ENCODE measurements at regions not wholly inside any gene's neighbourhood (a gene's known extent, or its start where the extent isn't known, plus 50 kb on each side); places are given as distances from the start of the nearest gene placed in this dataset.

- H3K27ac ChIP-seq (replicated peaks; ENCODE audit: low read length) = no peak overlapping the region
- H2BK120ac ChIP-seq (ENCODE audit: low read depth, low read length) = no peak overlapping the region
Measured at GRCh38 chr1:73953586-73953985, 244.4 kb downstream of the LRRIQ3 start.

GRCh38 chr1:73953186-73953585 is 244.8 kb downstream of the LRRIQ3 start:
- no peak overlapping the region for H2AK5ac ChIP-seq (ENCODE audit: low read depth, low read length)
- H3K4me2 ChIP-seq (ENCODE audit: insufficient read depth, low read length, poor library complexity, severe bottlenecking) = no peak overlapping the region
- H3K14ac ChIP-seq (ENCODE audit: low read length) = no peak overlapping the region
- no peaks in the 10 kb centered on the region for H3K36me3 ChIP-seq (replicated peaks in 1 of 2; ENCODE audit: control insufficient read depth in 2 of 2, insufficient read depth in 2 of 2, low read length in 2 of 2)
- H2AFZ ChIP-seq (ENCODE audit: low read length) = no peak overlapping the region
- H3K27me3 ChIP-seq (ENCODE audit: control insufficient read depth in 3 of 3, insufficient read depth in 3 of 3, low read depth in 1 of 3, low read length in 3 of 3) = no peaks in the 10 kb centered on the region
- no peak overlapping the region for H2BK120ac ChIP-seq (ENCODE audit: low read depth, low read length)
- H4K8ac ChIP-seq (ENCODE audit: low read depth, low read length) = no peak overlapping the region
- no peaks in the 10 kb centered on the region for H3K9me3 ChIP-seq (replicated peaks in 1 of 2; ENCODE audit: control insufficient read depth in 2 of 2, insufficient read depth in 1 of 2, low read depth in 1 of 2, low read length in 2 of 2)
- H3K79me1 ChIP-seq (ENCODE audit: low read depth, low read length) = no peaks in the 10 kb centered on the region
- H3K4ac ChIP-seq (ENCODE audit: low read length) = no peak overlapping the region
- DNase-seq (ENCODE audit: low spot score) = no peak
- no peak overlapping the region for H3K23ac ChIP-seq (ENCODE audit: low read depth, low read length, poor library complexity)
- no peak overlapping the region for H2BK5ac ChIP-seq (ENCODE audit: low read length)
- peaks cover 0 to under 1% of the 10 kb centered on the region in 2 donors for H3K4me1 ChIP-seq (ENCODE audit: control insufficient read depth in 2 of 2, insufficient read depth in 1 of 2, low read depth in 1 of 2, low read length in 2 of 2)
- H2BK12ac ChIP-seq (ENCODE audit: low read length) = no peak overlapping the region
- no peak overlapping the region for H3K27ac ChIP-seq (replicated peaks; ENCODE audit: low read length)
- no peak overlapping the region for H3K18ac ChIP-seq (ENCODE audit: low read length)
- H4K91ac ChIP-seq (ENCODE audit: low read depth, low read length, poor library complexity) = no peak overlapping the region
- H3K9ac ChIP-seq (ENCODE audit: low read depth, low read length, poor library complexity) = no peak overlapping the region
- no peak overlapping the region for H2BK15ac ChIP-seq (ENCODE audit: low read length)
- WGBS, 2 donors (ENCODE audit: extremely low coverage in 2 of 2, insufficient read length in 2 of 2, insufficient replicate concordance in 1 of 2) = no CpG with 5 or more reads among the region's 5 CpGs
- no peak overlapping the region for H3K4me3 ChIP-seq (ENCODE audit: low read length in 2 of 2)

More at GRCh38 chr1:73953586-73953985, 244.4 kb downstream of the LRRIQ3 start:
- Histone ChIP-seq H2BK12ac (ENCODE audit: low read length) (no peak overlapping the region), H2AFZ (ENCODE audit: low read length) (no peak overlapping the region), H3K4me1 (ENCODE audit: control insufficient read depth in 2 of 2, insufficient read depth in 1 of 2, low read depth in 1 of 2, low read length in 2 of 2) (peaks cover 0 to 4% of the 10 kb centered on the region in 2 donors), H3K9ac (ENCODE audit: low read depth, low read length, poor library complexity) (no peak overlapping the region), H3K36me3 (replicated peaks in 1 of 2; ENCODE audit: control insufficient read depth in 2 of 2, insufficient read depth in 2 of 2, low read length in 2 of 2) (no peaks in the 10 kb centered on the region), H3K4me3 (ENCODE audit: low read length in 2 of 2) (no peak overlapping the region), H2BK15ac (ENCODE audit: low read length) (no peak overlapping the region), H3K4ac (ENCODE audit: low read length) (no peak overlapping the region), H3K79me1 (ENCODE audit: low read depth, low read length) (no peaks in the 10 kb centered on the region), H3K9me3 (replicated peaks in 1 of 2; ENCODE audit: control insufficient read depth in 2 of 2, insufficient read depth in 1 of 2, low read depth in 1 of 2, low read length in 2 of 2) (no peaks in the 10 kb centered on the region), H2BK5ac (ENCODE audit: low read length) (no peak overlapping the region), H3K18ac (ENCODE audit: low read length) (no peak overlapping the region), H3K14ac (ENCODE audit: low read length) (no peak overlapping the region), H2AK5ac (ENCODE audit: low read depth, low read length) (no peak overlapping the region), H3K23ac (ENCODE audit: low read depth, low read length, poor library complexity) (no peak overlapping the region), H4K8ac (ENCODE audit: low read depth, low read length) (no peak overlapping the region), H3K4me2 (ENCODE audit: insufficient read depth, low read length, poor library complexity, severe bottlenecking) (no peak overlapping the region), H4K91ac (ENCODE audit: low read depth, low read length, poor library complexity) (no peak overlapping the region), H3K27me3 (ENCODE audit: control insufficient read depth in 3 of 3, insufficient read depth in 3 of 3, low read depth in 1 of 3, low read length in 3 of 3) (no peaks in the 10 kb centered on the region)
- no peak for DNase-seq (ENCODE audit: low spot score)
- WGBS, 2 donors (ENCODE audit: extremely low coverage in 2 of 2, insufficient read length in 2 of 2, insufficient replicate concordance in 1 of 2) = no CpG with 5 or more reads among the region's 4 CpGs

GRCh38 chr1:73948055-73948454 is 249.9 kb downstream of the LRRIQ3 start:
- Histone ChIP-seq H3K9me3 (replicated peaks in 1 of 2; ENCODE audit: control insufficient read depth in 2 of 2, insufficient read depth in 1 of 2, low read depth in 1 of 2, low read length in 2 of 2) (no peaks in the 10 kb centered on the region), H3K4me2 (ENCODE audit: insufficient read depth, low read length, poor library complexity, severe bottlenecking) (no peak overlapping the region), H2BK120ac (ENCODE audit: low read depth, low read length) (no peak overlapping the region)

GRCh38 chr1:73947009-73947408 is 251.0 kb downstream of the LRRIQ3 start:
- Histone ChIP-seq H2AFZ (ENCODE audit: low read length) (no peak overlapping the region), H3K27ac (replicated peaks; ENCODE audit: low read length) (no peak overlapping the region), H3K79me1 (ENCODE audit: low read depth, low read length) (no peaks in the 10 kb centered on the region), H3K23ac (ENCODE audit: low read depth, low read length, poor library complexity) (no peak overlapping the region), H4K8ac (ENCODE audit: low read depth, low read length) (no peak overlapping the region), H3K9me3 (replicated peaks in 1 of 2; ENCODE audit: control insufficient read depth in 2 of 2, insufficient read depth in 1 of 2, low read depth in 1 of 2, low read length in 2 of 2) (no peaks in the 10 kb centered on the region), H2BK15ac (ENCODE audit: low read length) (no peak overlapping the region), H3K36me3 (replicated peaks in 1 of 2; ENCODE audit: control insufficient read depth in 2 of 2, insufficient read depth in 2 of 2, low read length in 2 of 2) (no peaks in the 10 kb centered on the region), H2BK12ac (ENCODE audit: low read length) (no peak overlapping the region), H2AK5ac (ENCODE audit: low read depth, low read length) (no peak overlapping the region), H3K4me2 (ENCODE audit: insufficient read depth, low read length, poor library complexity, severe bottlenecking) (no peak overlapping the region), H3K9ac (ENCODE audit: low read depth, low read length, poor library complexity) (no peak overlapping the region), H4K91ac (ENCODE audit: low read depth, low read length, poor library complexity) (no peak overlapping the region), H3K4me1 (ENCODE audit: control insufficient read depth in 2 of 2, insufficient read depth in 1 of 2, low read depth in 1 of 2, low read length in 2 of 2) (peaks cover 0 to 3% of the 10 kb centered on the region in 2 donors), H3K4me3 (ENCODE audit: low read length in 2 of 2) (no peak overlapping the region), H2BK120ac (ENCODE audit: low read depth, low read length) (no peak overlapping the region), H3K18ac (ENCODE audit: low read length) (no peak overlapping the region), H3K27me3 (ENCODE audit: control insufficient read depth in 3 of 3, insufficient read depth in 3 of 3, low read depth in 1 of 3, low read length in 3 of 3) (no peaks in the 10 kb centered on the region), H3K4ac (ENCODE audit: low read length) (no peak overlapping the region), H2BK5ac (ENCODE audit: low read length) (no peak overlapping the region), H3K14ac (ENCODE audit: low read length) (no peak overlapping the region)
- WGBS, 2 donors (ENCODE audit: extremely low coverage in 2 of 2, insufficient read length in 2 of 2, insufficient replicate concordance in 1 of 2) = no CpG with 5 or more reads among the region's 3 CpGs
- no peak for DNase-seq (ENCODE audit: low spot score)

More at GRCh38 chr1:73948055-73948454, 249.9 kb downstream of the LRRIQ3 start:
- Histone ChIP-seq H3K18ac (ENCODE audit: low read length) (no peak overlapping the region), H2BK5ac (ENCODE audit: low read length) (no peak overlapping the region), H3K4me3 (ENCODE audit: low read length in 2 of 2) (no peak overlapping the region), H4K8ac (ENCODE audit: low read depth, low read length) (no peak overlapping the region), H3K27me3 (ENCODE audit: control insufficient read depth in 3 of 3, insufficient read depth in 3 of 3, low read depth in 1 of 3, low read length in 3 of 3) (no peaks in the 10 kb centered on the region), H3K36me3 (replicated peaks in 1 of 2; ENCODE audit: control insufficient read depth in 2 of 2, insufficient read depth in 2 of 2, low read length in 2 of 2) (no peaks in the 10 kb centered on the region), H2BK15ac (ENCODE audit: low read length) (no peak overlapping the region), H3K9ac (ENCODE audit: low read depth, low read length, poor library complexity) (no peak overlapping the region), H3K23ac (ENCODE audit: low read depth, low read length, poor library complexity) (no peak overlapping the region), H3K14ac (ENCODE audit: low read length) (no peak overlapping the region), H3K4me1 (ENCODE audit: control insufficient read depth in 2 of 2, insufficient read depth in 1 of 2, low read depth in 1 of 2, low read length in 2 of 2) (peaks cover 0 to 3% of the 10 kb centered on the region in 2 donors), H2AK5ac (ENCODE audit: low read depth, low read length) (no peak overlapping the region), H2AFZ (ENCODE audit: low read length) (no peak overlapping the region), H2BK12ac (ENCODE audit: low read length) (no peak overlapping the region), H3K4ac (ENCODE audit: low read length) (no peak overlapping the region), H4K91ac (ENCODE audit: low read depth, low read length, poor library complexity) (no peak overlapping the region), H3K27ac (replicated peaks; ENCODE audit: low read length) (no peak overlapping the region), H3K79me1 (ENCODE audit: low read depth, low read length) (no peaks in the 10 kb centered on the region)
- DNase-seq (ENCODE audit: low spot score) = no peak
